ENCODE measurements at regions not wholly inside any gene's neighbourhood (a gene's known extent, or its start where the extent isn't known, plus 50 kb on each side); places are given as distances from the start of the nearest gene placed in this dataset.

DNA sequence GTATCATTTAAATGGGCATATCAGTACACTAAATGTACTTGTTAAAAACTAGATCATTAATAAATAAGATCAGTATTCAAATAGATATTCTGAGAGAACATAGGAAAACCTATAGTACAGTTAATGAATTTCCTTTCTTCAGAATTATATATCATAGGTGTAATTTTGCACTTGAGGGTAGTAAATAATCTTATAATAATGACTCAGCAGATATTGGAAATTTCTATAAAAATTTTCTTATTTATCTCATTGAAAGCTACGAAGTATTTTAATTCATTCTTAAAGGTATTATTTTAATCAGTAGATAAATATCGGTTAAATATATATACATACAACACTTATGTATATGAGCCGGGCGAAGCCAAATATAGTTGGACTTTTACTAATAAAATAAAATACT lies 300.9 kb upstream of the SOX2 start:
- no peak for DNase-seq (ENCODE audit: low read depth, low spot score)
- in situ Hi-C loops (cut with HindIII; ENCODE audit: low sequenced_read_pairs), result no loop called here
- no peak overlapping the region for H3K4me3 ChIP-seq (ENCODE audit: low read depth, low read length)
- TF ChIP-seq CTCF (IDR thresholded peaks at IDR 0.05; ENCODE audit: low read depth, low read length), result no peak

DNA sequence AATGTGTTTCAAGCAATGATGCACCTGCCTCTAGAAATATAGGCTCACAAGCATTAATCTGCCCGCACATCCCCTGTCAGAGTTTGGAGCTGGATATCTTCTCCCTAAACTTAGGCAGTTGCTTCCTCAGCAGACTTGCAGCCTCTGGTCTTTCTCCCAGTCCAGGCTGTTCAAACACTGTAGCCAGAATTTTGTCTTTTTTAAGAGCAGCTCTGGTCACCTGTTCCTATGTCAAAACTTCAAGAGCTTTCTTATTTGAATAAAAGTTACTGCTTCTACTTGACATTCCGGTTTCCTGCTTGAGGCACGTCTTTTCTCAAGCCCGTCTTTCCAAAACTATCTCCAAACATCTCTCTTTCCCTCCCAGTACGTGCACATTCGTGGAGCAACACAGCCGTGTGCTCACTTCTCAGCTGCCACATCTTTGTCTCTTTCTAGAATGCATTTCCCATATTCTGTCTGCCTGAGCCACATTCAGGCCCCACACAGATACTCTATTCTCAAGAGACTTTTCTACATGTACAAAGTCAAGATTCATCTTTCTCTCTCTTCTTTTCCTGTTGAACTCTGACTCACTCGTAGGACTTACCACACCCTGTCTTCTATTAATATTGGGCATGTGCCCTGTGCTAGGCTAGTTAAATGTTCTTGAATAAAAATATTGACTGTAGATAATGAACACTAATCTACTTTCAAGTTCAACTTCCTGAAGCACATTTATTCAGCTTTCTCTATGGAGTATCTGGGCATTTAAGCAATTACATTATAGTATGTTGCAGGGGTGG lies 307.7 kb upstream of the SOX2 start:
- no peak for DNase-seq (ENCODE audit: low read depth, low spot score)
- in situ Hi-C loops (cut with HindIII; ENCODE audit: low sequenced_read_pairs), result no loop called here
- no peak for TF ChIP-seq CTCF (IDR thresholded peaks at IDR 0.05; ENCODE audit: low read depth, low read length)
- H3K4me3 ChIP-seq (ENCODE audit: low read depth, low read length), result no peak overlapping the region

DNA sequence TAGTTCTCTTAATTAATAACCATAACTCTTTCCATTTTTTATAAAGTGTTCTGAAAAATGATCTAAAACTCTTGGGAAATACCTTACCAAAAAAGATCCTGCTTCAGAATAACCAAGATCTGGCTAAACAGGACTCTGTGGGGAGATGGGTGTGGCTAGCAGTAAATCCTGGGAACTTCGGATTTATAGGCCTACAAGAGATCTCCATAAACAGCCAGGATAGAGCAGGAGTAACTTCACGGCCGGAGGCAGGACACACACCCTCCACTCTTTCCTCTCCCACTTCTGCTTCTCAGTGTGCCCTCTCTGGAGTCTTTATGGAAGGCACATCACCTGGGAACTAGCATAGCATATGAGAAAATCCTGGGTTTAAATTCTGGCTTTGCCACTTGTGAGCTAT lies 309.4 kb upstream of the SOX2 start:
- no peak overlapping the region for H3K4me3 ChIP-seq (ENCODE audit: low read depth, low read length)
- no peak for TF ChIP-seq CTCF (IDR thresholded peaks at IDR 0.05; ENCODE audit: low read depth, low read length)
- in situ Hi-C loops (cut with HindIII; ENCODE audit: low sequenced_read_pairs), result no loop called here
- no peak for DNase-seq (ENCODE audit: low read depth, low spot score)

GRCh38 chr3:181384970-181385369 lies 326.8 kb upstream of the SOX2 start:
- in situ Hi-C loops (cut with HindIII; ENCODE audit: low sequenced_read_pairs), result no loop called here
- DNase-seq (ENCODE audit: low read depth, low spot score), result no peak
- TF ChIP-seq CTCF (IDR thresholded peaks at IDR 0.05; ENCODE audit: low read depth, low read length), result no peak
- H3K4me3 ChIP-seq (ENCODE audit: low read depth, low read length), result no peak overlapping the region

DNA sequence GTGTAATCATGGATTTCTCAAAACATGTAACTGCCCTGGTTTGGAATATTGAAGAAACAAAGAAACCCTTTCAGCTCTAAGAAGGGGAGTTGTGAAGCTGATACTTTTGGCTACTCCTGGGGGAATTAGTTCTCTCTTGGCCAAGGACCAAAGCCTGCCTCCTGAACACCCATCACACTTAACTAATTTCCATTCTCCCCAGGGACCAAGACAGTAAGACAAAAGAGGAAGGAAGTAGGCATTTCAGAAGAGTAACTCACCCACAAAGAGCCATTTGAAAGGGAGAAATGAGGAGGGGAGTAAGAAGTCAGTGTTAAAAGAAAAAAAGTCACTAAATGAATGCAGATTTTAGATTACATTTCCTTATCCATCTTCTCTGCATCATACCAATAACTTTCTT lies 328.0 kb upstream of the SOX2 start:
- in situ Hi-C loops (cut with HindIII; ENCODE audit: low sequenced_read_pairs), result no loop called here
- DNase-seq (ENCODE audit: low read depth, low spot score), result no peak
- no peak overlapping the region for H3K4me3 ChIP-seq (ENCODE audit: low read depth, low read length)
- TF ChIP-seq CTCF (IDR thresholded peaks at IDR 0.05; ENCODE audit: low read depth, low read length), result no peak

DNA sequence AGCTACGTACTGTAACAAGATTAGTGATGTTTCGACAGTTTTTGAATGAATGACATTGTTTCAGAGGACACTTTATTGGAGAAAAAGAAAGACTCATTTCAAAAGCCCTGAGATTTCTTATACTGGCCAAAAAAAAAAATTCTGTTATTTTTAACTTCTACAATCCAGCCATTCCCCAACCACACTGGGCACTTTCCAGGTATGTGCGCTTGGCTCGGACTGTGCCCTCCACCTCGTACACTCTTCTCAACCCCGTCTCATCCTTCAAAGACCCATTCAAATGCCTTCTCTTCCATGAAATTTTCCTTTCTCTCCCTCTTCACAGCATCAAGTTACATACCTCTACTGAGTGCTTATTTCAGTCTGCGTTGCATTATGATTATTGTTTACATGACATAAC lies 328.5 kb upstream of the SOX2 start:
- no peak for DNase-seq (ENCODE audit: low read depth, low spot score)
- in situ Hi-C loops (cut with HindIII; ENCODE audit: low sequenced_read_pairs), result no loop called here

More for the DNA sequence above, 328.5 kb upstream of the SOX2 start:
- H3K4me3 ChIP-seq (ENCODE audit: low read depth, low read length), result no peak overlapping the region
- TF ChIP-seq CTCF (IDR thresholded peaks at IDR 0.05; ENCODE audit: low read depth, low read length), result no peak
